ENCODE measurements at regions not wholly inside any gene's neighbourhood (a gene's known extent, or its start where the extent isn't known, plus 50 kb on each side); places are given as distances from the start of the nearest gene placed in this dataset.

DNA sequence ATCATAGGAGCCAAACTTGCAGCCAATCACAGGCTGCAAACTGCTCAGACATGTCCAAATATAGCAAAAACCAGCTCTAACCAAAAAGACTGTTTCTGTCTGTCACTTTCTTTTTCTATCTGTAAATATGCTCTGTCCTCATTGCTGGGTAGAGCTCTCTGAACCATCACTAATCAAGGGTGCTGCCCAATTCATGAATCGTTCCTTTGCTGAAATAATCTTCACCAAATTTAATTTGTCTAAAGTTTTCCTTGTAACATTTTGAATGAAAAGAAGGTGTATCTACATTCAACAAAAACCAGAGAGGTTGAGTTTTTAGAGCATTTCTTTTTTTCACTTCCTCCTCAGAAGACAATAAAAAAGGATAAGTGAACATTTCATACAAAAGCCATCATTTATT, 1221.7 kb upstream of the ADGRL2 start:
- WGBS, 2 experiments (ENCODE audit: extremely low coverage in 1 of 2, insufficient coverage in 1 of 2, insufficient read length in 1 of 2, insufficient replicate concordance in 2 of 2, low coverage in 1 of 2, low lambda C conversion rate in 2 of 2, missing lambda C conversion rate in 1 of 2), result 91% methylated on average over 1 of the region's 1 CpG; no CpG with 5 or more reads in 1 of the 2 experiments
- no peaks in the 10 kb centered on the region for H3K79me2 ChIP-seq (ENCODE audit: control insufficient read depth in 1 of 2, insufficient read depth in 2 of 2, low read length in 2 of 2)
- H3K4ac ChIP-seq (replicated peaks; ENCODE audit: insufficient read length, low read depth, low read length), result no peak overlapping the region
- H2BK20ac ChIP-seq (ENCODE audit: low read length), result no peak overlapping the region
- H3K4me3 ChIP-seq (ENCODE audit: extremely low read depth in 1 of 4, insufficient read depth in 2 of 4, low read depth in 3 of 4, low read length in 4 of 4), result no peak overlapping the region
- H3K27ac ChIP-seq (ENCODE audit: low read depth, low read length), result no peak overlapping the region
- ChIA-PET POLR2A (ENCODE audit: partially characterized antibody) (interaction anchor here (0.6 kb wide), 1 partner anchor 10 kb away, joined by 6 read pairs; no protein-coding TSS in a partner anchor), CTCF (ENCODE audit: partially characterized antibody) (no interaction called here)
- no peak overlapping the region for H4K91ac ChIP-seq (replicated peaks; ENCODE audit: insufficient read length, low read length)
- H4K8ac ChIP-seq (ENCODE audit: extremely low read depth, insufficient read depth, low read length), result no peak overlapping the region
- no peaks in the 10 kb centered on the region for H3K23me2 ChIP-seq (ENCODE audit: low read depth, low read length)
- no peaks in the 10 kb centered on the region for H3K36me3 ChIP-seq (ENCODE audit: control insufficient read depth in 2 of 4, insufficient read depth in 4 of 4, low read length in 3 of 4)
- no peaks in the 10 kb centered on the region for H3K4me1 ChIP-seq (replicated peaks in 1 of 4; ENCODE audit: control insufficient read depth in 3 of 4, insufficient read depth in 4 of 4, low read length in 3 of 4)
- no peak for FAIRE-seq
- H3K9ac ChIP-seq (replicated peaks in 1 of 4; ENCODE audit: extremely low read depth in 1 of 4, low read depth in 3 of 4, low read length in 3 of 4), result no peak overlapping the region
- H3K14ac ChIP-seq (ENCODE audit: insufficient read length), result no peak overlapping the region
- TF ChIP-seq NANOG (IDR thresholded peaks at IDR 0.05; ENCODE audit: insufficient read depth, low read depth, low read length, poor library complexity, severe bottlenecking) (no peak), EP300 (IDR thresholded peaks at IDR 0.05; ENCODE audit: borderline replicate concordance in 1 of 2, low read depth in 2 of 2, low read length in 2 of 2) (no peak), SRF (IDR thresholded peaks at IDR 0.05; ENCODE audit: low read depth, low read length) (no peak), SP4 (IDR thresholded peaks at IDR 0.05; ENCODE audit: low read length) (no peak), SIX5 (IDR thresholded peaks at IDR 0.05; ENCODE audit: low read depth, low read length) (no peak), TAF7 (optimal IDR thresholded peaks at IDR 0.05; ENCODE audit: borderline replicate concordance, low read depth, low read length) (no peak), BCL11A (IDR thresholded peaks at IDR 0.05; ENCODE audit: low read depth in 2 of 2, low read length in 2 of 2) (no peak), BRCA1 (IDR thresholded peaks at IDR 0.05; ENCODE audit: low read depth, low read length) (no peak)
- TF ChIP-seq, protein P1, sequence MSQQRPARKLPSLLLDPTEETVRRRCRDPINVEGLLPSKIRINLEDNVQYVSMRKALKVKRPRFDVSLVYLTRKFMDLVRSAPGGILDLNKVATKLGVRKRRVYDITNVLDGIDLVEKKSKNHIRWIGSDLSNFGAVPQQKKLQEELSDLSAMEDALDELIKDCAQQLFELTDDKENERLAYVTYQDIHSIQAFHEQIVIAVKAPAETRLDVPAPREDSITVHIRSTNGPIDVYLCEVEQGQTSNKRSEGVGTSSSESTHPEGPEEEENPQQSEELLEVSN (IDR thresholded peaks at IDR 0.05), result no peak
- no peaks in the 10 kb centered on the region for H4K20me1 ChIP-seq (replicated peaks in 1 of 2; ENCODE audit: control insufficient read depth in 1 of 2, insufficient read depth in 2 of 2, low read length in 2 of 2)
- H3K4me2 ChIP-seq (ENCODE audit: insufficient read depth in 1 of 2, low read depth in 2 of 2, low read length in 2 of 2), result no peak overlapping the region
- no peak overlapping the region for H4K5ac ChIP-seq (ENCODE audit: insufficient read length, low read depth, low read length)
- no peak overlapping the region for H2BK120ac ChIP-seq (replicated peaks; ENCODE audit: low read depth, low read length)
- H2BK12ac ChIP-seq (ENCODE audit: low read depth, low read length), result no peak overlapping the region
- no peak overlapping the region for H3K18ac ChIP-seq (ENCODE audit: extremely low read depth, low read length)
- H2AFZ ChIP-seq (ENCODE audit: low read length), result no peak overlapping the region
- no peak overlapping the region for H2BK5ac ChIP-seq (ENCODE audit: low read depth, low read length)
- DNase-seq (ENCODE audit: low read depth in 1 of 2, low spot score in 2 of 2), result no peak
- peaks cover 0 to 9% of the 10 kb centered on the region in 2 experiments; a peak in 2 of 4 replicates for H3K9me3 ChIP-seq (ENCODE audit: insufficient read depth in 2 of 2, low read depth in 1 of 2, low read length in 1 of 2)
- no peaks in the 10 kb centered on the region for H3K27me3 ChIP-seq (replicated peaks in 1 of 4; ENCODE audit: control insufficient read depth in 3 of 4, extremely low read depth in 1 of 4, insufficient read depth in 3 of 4, low read length in 3 of 4)
- no peak overlapping the region for H2AK5ac ChIP-seq (ENCODE audit: low read depth, low read length)
- no peak overlapping the region for H3K23ac ChIP-seq (ENCODE audit: insufficient read length)
- H2BK15ac ChIP-seq (ENCODE audit: low read length), result no peak overlapping the region
- no peak overlapping the region for H3K56ac ChIP-seq (replicated peaks; ENCODE audit: insufficient read length, low read depth, low read length)
- no peaks in the 10 kb centered on the region for H3K79me1 ChIP-seq (ENCODE audit: low read depth, low read length)

All from H1 (cell line).